Testis (tissue), 2 donors: ENCODE measurements at regions not wholly inside any gene's neighbourhood (a gene's known extent, or its start where the extent isn't known, plus 50 kb on each side); places are given as distances from the start of the nearest gene placed in this dataset.
"Not testable (repeated sequence)": the region's sequence is repeated elsewhere in the genome, so short reads cannot be mapped to it uniquely, and the experiment has no call there.

Experiments
- POLR2A ChIP-seq: fragments of 450-650 bp; IDR thresholded peaks from one replicate; pipeline ENCODE4 v1.6.1; 2017; ENCODE audit warnings: antibody characterized with exemption, mild to moderate bottlenecking, moderate library complexity
- TF ChIP-seq, protein P1 (sequence below), 3 experiments: fragments of 450-650 bp in 2 of 3; fragments of 200-600 bp in 1 of 3; sonication (generic) in 1 of 3; IDR thresholded peaks; one replicate each; pipeline ENCODE4 v1.5.1; 2016 to 2019; ENCODE audit warnings: antibody characterized with exemption in 3 of 3, mild to moderate bottlenecking in 2 of 3, moderate library complexity in 1 of 3

DNA sequence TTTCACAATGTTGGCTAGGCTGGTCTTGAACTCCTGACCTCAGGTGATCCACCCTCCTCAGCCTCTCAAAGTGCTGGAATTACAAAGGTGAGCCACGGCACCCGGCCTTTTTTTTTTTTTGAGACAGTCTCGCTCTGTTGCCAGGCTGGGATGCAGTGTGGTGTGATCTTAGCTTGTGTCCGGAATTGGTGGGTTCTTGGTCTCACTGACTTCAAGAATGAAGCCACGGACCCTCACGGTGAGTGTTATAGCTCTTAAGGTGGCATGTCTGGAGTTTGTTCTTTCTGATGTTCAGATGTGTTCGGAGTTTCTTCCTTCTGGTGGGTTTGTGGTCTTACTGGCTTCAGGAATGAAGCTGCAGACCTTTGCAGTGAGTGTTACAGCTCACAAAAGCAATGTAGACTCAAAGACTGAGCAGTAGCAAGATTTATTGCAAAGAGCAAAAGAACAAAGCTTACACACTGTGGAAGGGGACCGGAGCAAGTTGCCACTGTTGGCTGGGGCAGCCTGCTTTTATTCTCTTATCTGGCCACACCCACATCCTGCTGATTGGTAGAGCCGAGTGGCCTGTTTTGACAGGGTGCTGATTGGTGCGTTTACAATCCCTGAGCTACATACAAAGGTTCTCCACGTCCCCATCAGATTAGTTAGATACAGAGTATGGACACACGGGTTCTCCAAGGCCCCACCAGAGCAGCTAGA lies 69.1 kb upstream of the DDR1 start:
- not testable (repeated sequence) for TF ChIP-seq POLR2A
- TF ChIP-seq, protein P1, sequence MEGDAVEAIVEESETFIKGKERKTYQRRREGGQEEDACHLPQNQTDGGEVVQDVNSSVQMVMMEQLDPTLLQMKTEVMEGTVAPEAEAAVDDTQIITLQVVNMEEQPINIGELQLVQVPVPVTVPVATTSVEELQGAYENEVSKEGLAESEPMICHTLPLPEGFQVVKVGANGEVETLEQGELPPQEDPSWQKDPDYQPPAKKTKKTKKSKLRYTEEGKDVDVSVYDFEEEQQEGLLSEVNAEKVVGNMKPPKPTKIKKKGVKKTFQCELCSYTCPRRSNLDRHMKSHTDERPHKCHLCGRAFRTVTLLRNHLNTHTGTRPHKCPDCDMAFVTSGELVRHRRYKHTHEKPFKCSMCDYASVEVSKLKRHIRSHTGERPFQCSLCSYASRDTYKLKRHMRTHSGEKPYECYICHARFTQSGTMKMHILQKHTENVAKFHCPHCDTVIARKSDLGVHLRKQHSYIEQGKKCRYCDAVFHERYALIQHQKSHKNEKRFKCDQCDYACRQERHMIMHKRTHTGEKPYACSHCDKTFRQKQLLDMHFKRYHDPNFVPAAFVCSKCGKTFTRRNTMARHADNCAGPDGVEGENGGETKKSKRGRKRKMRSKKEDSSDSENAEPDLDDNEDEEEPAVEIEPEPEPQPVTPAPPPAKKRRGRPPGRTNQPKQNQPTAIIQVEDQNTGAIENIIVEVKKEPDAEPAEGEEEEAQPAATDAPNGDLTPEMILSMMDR (IDR thresholded peaks at IDR 0.05) = not testable (repeated sequence)
